Natural killer cell (primary cell): ENCODE measurements at regions not wholly inside any gene's neighbourhood (a gene's known extent, or its start where the extent isn't known, plus 50 kb on each side); places are given as distances from the start of the nearest gene placed in this dataset.

Experiments
- ATAC-seq, 3 donors: fragments of 150-1000 bp in 2 of 3; fragments of 200-7000 bp in 1 of 3; cut with Tn5 transposase; 1 replicate in 1 of 3; 2 replicates in 2 of 3; pipeline ENCODE4 v1.10.0; 2021; ENCODE audit warnings: mild to moderate bottlenecking in 2 of 3, moderate library complexity in 2 of 3
- DNase-seq, 2 donors: peaks; one replicate each; pipeline versions ENCODE4 v3.0.0 to v3.0.0-alpha.2; 2013 to 2021; ENCODE audit warnings: mixed read lengths in 1 of 2
- H3K27ac ChIP-seq: one replicate; pipeline ENCODE4 v1.5.1; 2013; ENCODE audit warnings: mild to moderate bottlenecking, low read length
- H3K27me3 ChIP-seq: one replicate; pipeline ENCODE4 v1.6.1; 2013; ENCODE audit warnings: low read length; ENCODE audit not compliant: control insufficient read depth, insufficient read depth
- H3K36me3 ChIP-seq: one replicate; pipeline ENCODE4 v1.6.1; 2013; ENCODE audit warnings: low read length; ENCODE audit not compliant: control insufficient read depth, insufficient read depth
- H3K4me1 ChIP-seq: one replicate; pipeline ENCODE4 v1.6.1; 2013; ENCODE audit warnings: low read length; ENCODE audit not compliant: control insufficient read depth, insufficient read depth
- H3K4me3 ChIP-seq: one replicate; pipeline ENCODE4 v1.5.1; 2013; ENCODE audit warnings: low read length
- H3K9me3 ChIP-seq: one replicate; pipeline ENCODE4 v1.6.1; 2013; ENCODE audit warnings: low read length; ENCODE audit not compliant: control insufficient read depth, insufficient read depth
- H3K27ac Mint-ChIP-seq, 2 donors: one replicate each; pipeline ENCODE4 v1.8.0; 2022; ENCODE audit warnings: mild to moderate bottlenecking in 2 of 2, mixed read lengths in 2 of 2, moderate library complexity in 1 of 2
- H3K27me3 Mint-ChIP-seq, 2 donors: one replicate each; pipeline ENCODE4 v1.8.0; 2022; ENCODE audit warnings: low read depth in 2 of 2, mixed read lengths in 2 of 2
- H3K36me3 Mint-ChIP-seq: one replicate; pipeline ENCODE4 v1.8.0; 2022; ENCODE audit warnings: mixed read lengths
- H3K4me1 Mint-ChIP-seq, 2 donors: one replicate each; pipeline ENCODE4 v1.8.0; 2022; ENCODE audit warnings: mixed read lengths in 2 of 2
- H3K4me3 Mint-ChIP-seq: one replicate; pipeline ENCODE4 v1.8.0; 2022; ENCODE audit warnings: mild to moderate bottlenecking, moderate library complexity, mixed read lengths
- H3K9me3 Mint-ChIP-seq, 2 donors: one replicate each; pipeline ENCODE4 v1.8.0; 2022; ENCODE audit warnings: mixed read lengths in 2 of 2
- CTCF ChIP-seq: fragments of 200-600 bp; IDR thresholded peaks from one replicate; pipeline ENCODE4 v1.8.0; 2022; ENCODE audit warnings: antibody characterized with exemption
- WGBS: methylation state at CpG from one replicate; pipeline ENCODE4 v1.1.7; 2013; ENCODE audit warnings: missing lambda C conversion rate; ENCODE audit not compliant: insufficient coverage; 5-methylcytosine and 5-hydroxymethylcytosine counted together
- intact Hi-C: fragments of 100-400 bp; cut with micrococcal nuclease; formaldehyde crosslinking; loops from one replicate; pipeline ENCODE4 v1.14.2; 2022

- no peak for TF ChIP-seq CTCF
- no peak overlapping the region for H3K27ac Mint-ChIP-seq
- 98% methylated on average over 2 of the region's 2 CpGs for WGBS
These were observed 83.3 kb upstream of the FRMD6 start for GRCh38 chr14:51568366-51568765.

GRCh38 chr14:51573607-51574006 lies 78.1 kb upstream of the FRMD6 start:
- intact Hi-C loops = no loop called here
- H3K9me3 Mint-ChIP-seq = no peaks in the 10 kb centered on the region
- DNase-seq = no peak
- no peak for TF ChIP-seq CTCF
- no peak for ATAC-seq
- H3K27me3 ChIP-seq = peaks cover 6% of the 10 kb centered on the region
- H3K4me3 Mint-ChIP-seq = no peak overlapping the region
- peak overlapping the region in 1 of 2 donors; percentile 61 for H3K27ac Mint-ChIP-seq
- peaks cover 27 to 45% of the 10 kb centered on the region in 2 donors for H3K27me3 Mint-ChIP-seq
- H3K4me1 ChIP-seq = peaks cover 7% of the 10 kb centered on the region
- peaks cover 20 to 25% of the 10 kb centered on the region in 2 donors for H3K4me1 Mint-ChIP-seq
- no peaks in the 10 kb centered on the region for H3K36me3 ChIP-seq
- 90% methylated on average over 4 of the region's 6 CpGs for WGBS
- H3K9me3 ChIP-seq = no peaks in the 10 kb centered on the region
- no peak overlapping the region for H3K27ac ChIP-seq
- no peak overlapping the region for H3K4me3 ChIP-seq
- H3K36me3 Mint-ChIP-seq = peaks cover 7% of the 10 kb centered on the region

More at GRCh38 chr14:51568366-51568765, 83.3 kb upstream of the FRMD6 start:
- no peak overlapping the region for H3K27ac ChIP-seq
- H3K9me3 ChIP-seq = no peaks in the 10 kb centered on the region
- ATAC-seq = no peak
- intact Hi-C loops = no loop called here
- no peaks in the 10 kb centered on the region for H3K27me3 ChIP-seq
- Mint-ChIP-seq H3K9me3 (no peaks in the 10 kb centered on the region), H3K27me3 (peaks cover 6 to 26% of the 10 kb centered on the region in 2 donors), H3K4me1 (peaks cover 29 to 38% of the 10 kb centered on the region in 2 donors), H3K36me3 (peaks cover 7% of the 10 kb centered on the region), H3K4me3 (no peak overlapping the region)
- no peak overlapping the region for H3K4me3 ChIP-seq
- H3K36me3 ChIP-seq = no peaks in the 10 kb centered on the region
- DNase-seq = no peak
- peaks cover 13% of the 10 kb centered on the region for H3K4me1 ChIP-seq

- Mint-ChIP-seq H3K36me3 (peaks cover 7% of the 10 kb centered on the region), H3K9me3 (no peaks in the 10 kb centered on the region), H3K27ac (no peak overlapping the region), H3K27me3 (peaks cover 27 to 45% of the 10 kb centered on the region in 2 donors), H3K4me3 (no peak overlapping the region), H3K4me1 (peaks cover 20 to 29% of the 10 kb centered on the region in 2 donors)
- Histone ChIP-seq H3K27me3 (peaks cover 6% of the 10 kb centered on the region), H3K36me3 (no peaks in the 10 kb centered on the region), H3K4me3 (no peak overlapping the region), H3K27ac (no peak overlapping the region), H3K9me3 (no peaks in the 10 kb centered on the region), H3K4me1 (peaks cover 7% of the 10 kb centered on the region)
- TF ChIP-seq CTCF = no peak
- intact Hi-C loops = no loop called here
- peak in 1 of 3 donors; percentile 12 for ATAC-seq
- no peak for DNase-seq
These were observed 77.7 kb upstream of the FRMD6 start for GRCh38 chr14:51574009-51574408.

- intact Hi-C loops = no loop called here
- no peaks in the 10 kb centered on the region for H3K9me3 Mint-ChIP-seq
- peaks cover 20 to 38% of the 10 kb centered on the region in 2 donors for H3K4me1 Mint-ChIP-seq
- no peak overlapping the region for H3K27ac Mint-ChIP-seq
- H3K27me3 ChIP-seq = peaks cover 6% of the 10 kb centered on the region
- peaks cover 5% of the 10 kb centered on the region for H3K36me3 Mint-ChIP-seq
- H3K4me1 ChIP-seq = peaks cover 7% of the 10 kb centered on the region
- H3K4me3 Mint-ChIP-seq = no peak overlapping the region
- peaks cover 30 to 41% of the 10 kb centered on the region in 2 donors for H3K27me3 Mint-ChIP-seq
- H3K4me3 ChIP-seq = no peak overlapping the region
- H3K9me3 ChIP-seq = no peaks in the 10 kb centered on the region
- WGBS = 74% methylated on average over 11 of the region's 11 CpGs
- TF ChIP-seq CTCF = no peak
- DNase-seq (no peak), ATAC-seq (no peak)
- H3K27ac ChIP-seq = no peak overlapping the region
- no peaks in the 10 kb centered on the region for H3K36me3 ChIP-seq
These were observed 76.2 kb upstream of the FRMD6 start for GRCh38 chr14:51575349-51576116.
